Neural progenitor cell (in vitro differentiated cells): ENCODE measurements at regions not wholly inside any gene's neighbourhood (a gene's known extent, or its start where the extent isn't known, plus 50 kb on each side); places are given as distances from the start of the nearest gene placed in this dataset.

Source experiments
- CTCF ChIP-seq: fragments of 200-600 bp; sonication (generic); IDR thresholded peaks from 2 replicates; pipeline ENCODE4 v1.5.1; 2017; ENCODE audit warnings: antibody characterized with exemption, mild to moderate bottlenecking
- EZH2 ChIP-seq: fragments of 200-600 bp; sonication (generic); IDR thresholded peaks from 2 replicates; pipeline ENCODE4 v1.6.1; 2017; ENCODE audit warnings: antibody characterized with exemption, mild to moderate bottlenecking, moderate library complexity

GRCh38 chr13:106625578-106625977 lies 57.6 kb upstream of the ARGLU1 start:
- no peak for TF ChIP-seq CTCF
- no peak for TF ChIP-seq EZH2
